GM19372 (cell line): ENCODE measurements at regions not wholly inside any gene's neighbourhood (a gene's known extent, or its start where the extent isn't known, plus 50 kb on each side); places are given as distances from the start of the nearest gene placed in this dataset.
"Not testable (repeated sequence)": the region's sequence is repeated elsewhere in the genome, so short reads cannot be mapped to it uniquely, and the experiment has no call there.

Experiments
- ATAC-seq: cut with Tn5 transposase; IDR thresholded peaks from one replicate; pipeline ENCODE4 v1.9.1; 2021; ENCODE audit warnings: mild to moderate bottlenecking, low read depth, moderate library complexity; ENCODE audit not compliant: unreplicated experiment

DNA sequence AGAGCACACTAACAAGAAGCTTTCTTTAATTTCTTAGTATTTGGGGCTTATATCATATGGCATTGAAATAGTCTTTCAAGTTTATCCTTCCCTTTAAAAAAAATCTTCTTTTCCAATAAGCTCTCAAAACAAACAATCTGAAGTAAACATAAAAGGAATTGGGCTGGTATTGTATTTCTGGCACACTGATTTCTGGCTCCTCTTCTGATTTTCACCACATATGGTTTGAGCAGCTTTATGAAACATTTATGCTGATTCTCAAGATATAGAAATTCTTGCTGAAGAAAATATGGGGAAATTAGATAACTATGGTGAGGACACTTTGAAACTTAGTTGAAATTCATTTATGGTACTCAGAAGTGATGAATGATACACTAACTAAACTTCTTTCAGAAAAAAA is 467.2 kb downstream of the TFAP2B start:
- ATAC-seq: no peak

DNA sequence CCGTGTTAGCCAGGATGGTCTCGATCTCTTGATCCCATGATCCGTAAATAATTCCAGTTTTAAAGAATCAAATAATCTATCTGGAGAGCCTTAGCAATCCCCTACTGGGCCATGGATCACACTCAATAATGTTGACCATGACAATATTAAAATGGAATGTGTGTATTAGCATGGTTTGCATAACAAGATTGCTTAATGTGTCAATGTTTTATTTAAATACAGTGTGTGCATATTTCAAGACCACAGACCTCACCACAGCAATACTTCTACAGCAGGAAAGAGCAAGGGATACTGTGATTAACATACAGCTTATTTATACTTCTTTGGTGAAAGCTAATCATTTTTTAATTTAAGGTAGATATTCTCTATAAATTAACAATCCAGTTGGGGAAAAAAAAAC is 470.4 kb downstream of the TFAP2B start:
- ATAC-seq: no peak

DNA sequence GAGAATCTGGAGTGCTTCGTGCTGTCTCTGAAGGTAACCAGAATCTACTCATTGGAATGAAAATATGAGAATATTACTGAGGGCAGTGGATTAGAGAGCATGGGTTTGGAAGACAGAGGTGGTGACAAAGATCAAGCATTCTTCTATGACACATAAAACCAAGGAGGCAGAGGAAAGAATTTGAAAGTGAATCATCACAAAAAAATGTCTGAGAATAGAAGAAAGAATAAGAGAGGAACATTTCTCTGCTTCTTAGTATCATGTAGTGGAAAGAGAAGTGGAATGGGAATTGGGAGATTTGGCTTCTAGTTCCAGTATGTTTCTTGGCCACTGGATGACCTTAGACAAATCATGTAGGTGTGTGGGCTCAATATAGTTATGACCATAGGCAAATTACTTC is 474.0 kb downstream of the TFAP2B start:
- ATAC-seq: no peak

DNA sequence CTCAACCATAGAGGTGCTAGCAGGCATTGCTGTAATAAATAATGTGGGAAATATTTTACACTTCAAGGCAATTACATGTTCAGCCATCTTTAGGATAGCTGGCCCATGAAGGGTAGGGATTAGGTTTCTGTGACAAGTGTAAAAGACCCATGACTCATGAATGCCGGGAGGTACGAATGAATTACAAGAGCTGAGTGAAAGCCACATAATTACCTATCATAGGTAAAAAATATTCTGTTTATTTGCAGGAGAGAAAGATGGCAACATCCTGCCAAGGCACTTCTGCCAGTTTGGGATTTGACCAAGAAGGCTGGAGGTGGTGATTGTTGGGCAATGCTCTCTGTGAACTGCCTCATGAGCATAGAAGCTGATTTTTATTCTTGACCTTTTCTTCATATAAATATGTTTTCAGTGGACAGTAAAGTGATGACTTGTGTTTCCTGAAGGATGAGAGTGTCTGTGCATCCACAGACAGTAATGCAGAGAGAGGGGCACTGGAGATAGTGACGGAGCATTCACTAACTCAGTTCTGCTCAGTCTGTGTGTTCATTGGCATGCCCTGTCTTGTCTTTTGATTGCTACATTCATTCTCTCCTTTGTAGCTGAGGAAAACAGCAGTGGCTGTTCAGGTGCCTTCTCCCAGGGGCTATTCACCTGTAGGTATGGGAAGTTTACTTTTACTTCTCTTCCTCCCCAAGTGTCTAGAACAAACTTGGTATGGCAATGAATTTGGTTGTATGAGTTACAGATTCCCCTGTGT is 481.1 kb downstream of the TFAP2B start:
- no peak for ATAC-seq

DNA sequence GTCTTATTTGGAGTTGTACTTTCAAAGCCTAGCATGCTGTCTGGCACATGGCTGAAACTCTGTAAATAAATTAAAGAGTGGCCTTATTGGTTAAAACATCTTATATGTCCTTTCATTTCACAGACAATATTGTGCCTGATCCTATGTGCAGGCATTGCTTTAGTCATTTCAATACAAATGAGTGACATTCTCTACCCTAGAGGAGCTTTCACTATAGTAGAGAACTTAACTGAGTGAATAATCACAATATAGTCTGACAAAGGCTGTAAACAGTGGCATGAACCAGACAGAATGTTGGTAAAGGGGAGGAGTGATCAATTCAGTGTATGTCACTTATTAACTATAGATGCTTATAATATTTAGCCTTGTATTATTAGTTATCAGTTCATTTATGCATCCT is 481.8 kb downstream of the TFAP2B start:
- ATAC-seq: no peak

DNA sequence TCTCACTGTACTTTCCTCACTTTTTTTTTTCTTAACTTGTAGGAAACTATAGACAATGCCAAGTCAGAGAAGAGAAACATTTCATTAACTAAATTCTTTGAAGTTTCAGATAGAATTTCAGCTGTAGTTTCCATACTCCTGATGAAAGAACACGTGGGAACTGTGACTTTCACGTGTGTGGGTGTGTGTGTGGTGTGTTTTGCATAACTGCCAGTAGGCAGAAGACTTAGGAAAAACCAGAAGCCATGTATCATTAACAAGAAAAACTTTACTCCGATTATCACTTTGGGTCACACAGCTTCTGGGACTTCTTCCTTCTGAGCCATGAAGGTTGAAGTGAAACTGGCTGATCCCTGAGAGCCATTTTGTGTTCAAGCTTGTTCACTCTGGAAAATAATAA is 483.3 kb downstream of the TFAP2B start:
- ATAC-seq: peak; percentile 59

DNA sequence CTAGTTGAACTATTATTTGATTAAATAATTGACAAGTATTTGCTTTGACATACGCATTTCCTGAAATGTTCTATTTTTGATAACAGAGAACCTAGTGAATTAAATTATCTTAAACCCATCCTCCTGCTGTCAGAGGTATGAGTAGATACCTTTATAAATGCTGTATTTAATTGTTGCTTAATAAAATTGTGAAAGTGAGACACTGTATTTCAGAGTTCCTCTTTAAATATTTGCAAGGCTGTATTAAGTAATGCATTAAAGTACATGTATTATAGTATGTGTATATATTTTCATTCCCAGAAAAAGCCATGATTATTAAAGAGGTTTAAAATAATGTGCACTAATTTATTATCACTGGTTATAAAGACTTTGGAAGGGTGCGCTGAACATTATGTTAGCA is 483.8 kb downstream of the TFAP2B start:
- ATAC-seq: no peak

DNA sequence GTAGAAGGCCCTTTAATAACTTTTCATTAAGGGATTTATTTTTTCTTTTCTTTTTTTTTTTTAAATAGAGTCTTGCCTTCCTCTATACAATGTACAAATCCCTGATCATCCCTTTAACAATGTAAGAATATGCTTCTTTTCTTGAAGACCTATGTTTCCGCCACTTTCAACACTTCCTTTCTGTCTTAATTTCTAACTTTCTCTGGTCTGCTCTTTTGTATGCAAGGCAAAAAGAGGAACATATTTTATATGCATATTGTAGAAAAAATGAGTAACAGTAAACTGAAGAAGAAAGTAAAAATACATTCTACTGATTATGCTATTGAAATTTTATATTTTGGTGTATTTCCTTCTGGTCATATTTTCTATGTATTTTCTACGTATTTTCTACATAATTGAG is 484.7 kb downstream of the TFAP2B start:
- no peak for ATAC-seq

DNA sequence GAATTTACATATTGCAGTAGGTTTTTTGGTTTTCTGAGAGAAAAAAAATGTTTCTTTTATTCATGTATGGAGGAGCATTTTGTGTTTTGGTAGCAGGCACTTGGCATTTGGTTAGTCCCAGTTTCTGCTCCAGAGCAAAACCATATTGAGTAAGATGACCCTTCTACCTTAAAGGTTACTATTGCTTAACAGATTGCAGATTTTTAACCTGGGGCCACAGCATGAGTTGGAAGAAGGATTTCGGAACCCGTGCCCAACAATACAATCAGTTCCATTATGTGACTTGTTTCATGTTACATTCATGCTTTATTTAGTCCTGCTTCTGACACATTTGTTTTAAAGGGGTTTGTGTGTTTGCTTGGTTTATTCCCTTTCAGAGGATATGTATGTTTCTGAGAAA is 496.3 kb downstream of the TFAP2B start:
- no peak for ATAC-seq

DNA sequence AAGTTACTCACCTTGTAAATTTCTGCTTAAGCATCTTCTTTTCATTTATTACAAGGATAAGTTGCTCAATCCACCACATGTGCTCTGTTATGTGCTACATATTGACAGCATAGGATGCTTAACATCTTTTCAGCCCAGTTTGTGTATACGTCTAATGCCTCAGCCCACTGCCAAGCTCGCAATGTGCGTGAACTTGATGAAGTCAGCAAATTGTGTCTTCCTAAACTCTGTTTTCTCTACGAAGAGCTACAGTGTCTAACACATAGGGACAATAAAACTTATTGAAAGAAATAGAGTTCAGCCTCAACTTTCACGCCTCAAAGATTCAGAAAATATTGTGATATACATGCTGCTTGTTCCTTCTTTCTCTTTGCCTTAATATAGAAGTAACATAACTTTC is 500.0 kb downstream of the TFAP2B start:
- ATAC-seq: no peak

DNA sequence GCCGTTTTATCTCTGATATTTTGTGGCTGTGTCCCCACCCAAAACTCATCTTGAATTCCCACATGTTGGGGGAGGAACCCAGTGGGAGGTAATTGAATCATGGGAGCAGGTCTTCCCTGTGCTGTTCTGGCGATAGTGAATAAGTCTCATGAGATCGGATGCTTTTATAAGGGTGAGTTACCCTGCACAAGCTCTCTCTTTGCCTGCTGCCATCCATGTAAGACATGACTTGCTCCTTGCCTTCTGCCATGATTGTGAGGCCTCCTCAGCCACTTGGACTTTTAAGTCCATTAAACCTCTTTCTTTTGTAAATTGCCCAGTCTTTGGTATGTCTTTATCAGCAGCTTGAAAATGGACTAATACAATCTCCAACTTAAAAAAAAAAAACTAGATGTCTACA is 502.8 kb downstream of the TFAP2B start:
- not testable (repeated sequence) for ATAC-seq

DNA sequence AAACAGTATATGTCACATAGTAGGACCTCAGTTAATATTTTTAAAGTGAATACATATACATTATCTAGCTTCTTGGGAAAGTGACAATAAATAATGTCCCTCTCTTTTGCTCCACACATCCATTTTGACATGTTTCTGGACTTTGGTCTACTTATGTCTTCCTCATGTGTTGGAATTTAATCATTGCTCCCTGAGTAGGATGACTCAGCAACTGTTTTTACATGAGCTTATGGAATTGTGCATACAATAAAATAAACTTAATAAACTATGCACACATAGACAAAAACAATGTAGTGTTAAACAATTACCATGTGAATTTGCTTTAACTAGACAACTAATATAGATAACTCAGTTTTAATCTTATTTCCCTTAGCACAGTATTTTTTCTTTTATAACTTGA is 503.8 kb downstream of the TFAP2B start:
- ATAC-seq: no peak

DNA sequence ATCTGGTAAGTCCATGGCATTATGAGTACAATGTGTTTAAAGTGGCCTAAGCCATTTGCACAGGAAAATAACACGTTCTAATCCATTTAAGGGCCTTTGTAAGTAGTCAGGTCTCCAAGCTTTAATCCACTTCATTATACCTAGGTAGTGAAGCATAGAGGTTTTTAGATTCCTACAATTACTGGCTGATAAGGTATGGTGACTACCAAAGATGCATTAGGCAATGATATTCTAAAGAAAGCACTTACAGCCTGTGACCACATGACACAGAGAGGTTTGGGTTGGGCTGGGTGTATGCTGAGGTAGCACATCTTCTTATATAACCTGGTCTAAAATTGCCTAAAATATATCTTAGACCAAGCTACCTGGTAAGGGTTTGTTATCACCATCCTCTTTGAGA is 504.4 kb downstream of the TFAP2B start:
- ATAC-seq: no peak

DNA sequence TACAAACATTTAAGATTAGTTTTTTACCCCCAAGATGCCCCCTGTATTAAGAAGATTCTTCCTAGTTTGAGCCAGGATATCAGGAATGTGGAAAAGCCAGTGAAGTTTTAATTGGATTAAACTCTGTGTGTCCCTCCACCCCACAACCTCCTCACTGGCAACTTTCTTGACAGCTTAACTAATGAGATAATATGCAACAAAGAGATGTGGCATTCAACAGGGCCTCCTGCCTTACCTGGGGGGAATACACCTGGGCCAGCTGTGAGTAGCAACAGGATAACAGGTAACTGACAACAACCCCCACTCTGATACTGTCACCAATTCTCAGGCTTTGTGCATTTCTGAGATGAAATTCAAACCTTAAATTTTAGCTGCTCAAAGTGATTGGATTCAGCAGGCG is 512.3 kb downstream of the TFAP2B start:
- no peak for ATAC-seq

DNA sequence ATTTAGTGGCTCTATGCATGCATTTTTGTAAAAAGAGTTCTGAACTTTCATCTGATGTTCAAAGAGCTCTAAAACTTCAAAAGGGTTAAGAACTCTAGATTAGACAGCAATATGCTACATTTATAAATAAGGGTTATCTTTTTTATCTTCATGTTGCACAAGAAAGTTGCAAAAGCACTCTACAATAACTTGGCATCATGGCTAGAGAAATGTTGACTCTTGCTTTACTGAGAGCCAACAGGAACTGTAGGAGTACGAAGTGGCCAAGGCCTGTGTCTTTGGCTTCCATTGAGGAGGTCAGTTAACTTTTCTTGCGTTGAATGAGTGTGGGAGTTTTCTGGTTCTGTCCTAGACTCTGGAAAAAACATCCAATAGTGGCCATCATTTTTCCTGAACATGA is 516.9 kb downstream of the TFAP2B start:
- ATAC-seq: no peak

DNA sequence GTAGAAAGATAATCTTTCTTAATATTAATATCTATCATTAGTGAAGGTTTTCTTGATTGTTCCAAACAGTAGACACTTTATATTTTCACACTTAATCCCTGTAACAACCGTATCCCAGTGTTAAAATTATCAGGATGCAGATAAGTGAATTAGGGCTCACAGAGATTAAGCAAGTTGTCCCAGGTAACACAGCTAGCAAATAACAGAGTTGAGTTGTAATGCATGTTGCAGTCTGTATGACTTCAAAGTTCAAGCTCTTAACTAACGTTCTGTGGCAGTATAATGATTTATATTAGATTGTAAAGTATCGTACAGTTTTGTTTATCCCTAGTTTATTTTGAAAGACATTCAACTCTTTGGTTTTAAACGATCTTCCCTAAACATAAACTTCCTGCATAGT is 517.5 kb downstream of the TFAP2B start:
- ATAC-seq: no peak

DNA sequence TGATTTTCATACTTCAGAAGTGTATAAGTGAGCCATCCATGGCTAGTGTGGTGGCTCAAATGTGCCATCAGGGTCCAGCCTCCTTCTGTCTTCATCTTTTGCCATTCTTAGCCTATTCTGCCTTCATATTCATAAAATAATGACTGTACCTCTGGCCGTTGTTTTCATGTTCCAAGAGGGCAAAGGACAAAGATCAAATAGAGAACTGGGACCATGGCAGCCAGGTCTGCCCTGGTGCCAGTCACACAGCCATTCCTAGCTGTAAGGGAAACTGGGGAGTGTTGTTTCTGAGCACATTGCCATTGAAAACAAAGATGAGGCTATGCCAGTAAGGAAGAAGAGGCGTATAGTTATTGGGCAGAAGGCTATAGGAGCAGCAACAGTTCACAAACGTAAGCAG is 518.6 kb downstream of the TFAP2B start:
- ATAC-seq: no peak

DNA sequence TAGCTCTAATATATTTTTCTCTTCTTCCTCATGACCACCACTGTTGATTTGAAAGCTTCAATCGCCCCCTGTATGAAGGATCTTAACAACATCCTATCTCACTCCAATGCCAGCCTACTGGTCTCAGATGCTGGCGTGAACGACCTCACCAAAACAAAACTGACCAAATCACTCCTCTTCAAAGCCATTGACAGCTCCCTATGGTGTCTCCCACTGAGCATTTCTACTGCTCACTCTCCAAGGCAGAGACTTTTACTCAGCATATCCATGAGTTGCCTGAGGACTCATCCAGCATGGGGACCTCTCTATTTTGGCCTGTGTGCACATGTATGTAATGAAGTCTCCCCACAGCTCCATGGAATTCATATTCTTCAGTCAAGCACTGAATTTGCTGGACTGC is 520.4 kb downstream of the TFAP2B start:
- ATAC-seq: no peak

DNA sequence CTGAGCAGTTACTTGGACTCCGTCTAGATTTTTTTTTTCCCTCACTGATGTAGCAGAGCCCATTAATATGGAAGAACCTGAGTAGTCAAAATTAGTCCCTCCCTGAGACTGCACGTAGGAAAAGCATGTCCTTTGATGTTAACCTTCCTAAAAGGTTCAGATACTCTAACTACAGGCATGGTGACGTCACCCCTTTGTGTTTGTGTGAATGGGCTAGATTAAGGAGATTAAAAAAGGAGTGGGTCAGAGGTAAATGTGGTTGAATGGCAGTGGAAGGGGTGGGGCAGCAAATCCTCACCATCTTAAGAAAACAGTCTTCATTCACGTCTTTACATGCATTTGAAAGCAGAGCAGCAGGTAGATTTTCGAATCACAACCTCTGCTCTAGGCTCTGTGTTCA is 521.1 kb downstream of the TFAP2B start:
- no peak for ATAC-seq

DNA sequence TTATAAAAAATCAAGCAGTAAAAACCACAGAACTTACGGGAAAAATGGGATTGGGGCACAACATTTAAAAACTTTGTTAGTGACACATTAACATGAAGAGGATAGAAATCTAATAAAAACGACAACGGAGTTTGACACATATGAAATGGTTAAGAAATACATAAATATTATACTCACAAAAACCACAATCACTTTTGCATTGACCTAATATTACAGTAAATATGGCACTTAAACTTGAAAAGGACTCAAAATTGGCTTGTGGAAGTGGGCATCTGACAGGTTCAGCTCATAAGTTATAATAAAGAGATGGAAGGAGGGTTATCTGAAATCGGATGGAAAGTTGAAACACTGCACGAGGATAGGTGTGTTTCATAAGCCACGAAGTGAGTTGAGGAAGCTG is 523.7 kb downstream of the TFAP2B start:
- no peak for ATAC-seq

DNA sequence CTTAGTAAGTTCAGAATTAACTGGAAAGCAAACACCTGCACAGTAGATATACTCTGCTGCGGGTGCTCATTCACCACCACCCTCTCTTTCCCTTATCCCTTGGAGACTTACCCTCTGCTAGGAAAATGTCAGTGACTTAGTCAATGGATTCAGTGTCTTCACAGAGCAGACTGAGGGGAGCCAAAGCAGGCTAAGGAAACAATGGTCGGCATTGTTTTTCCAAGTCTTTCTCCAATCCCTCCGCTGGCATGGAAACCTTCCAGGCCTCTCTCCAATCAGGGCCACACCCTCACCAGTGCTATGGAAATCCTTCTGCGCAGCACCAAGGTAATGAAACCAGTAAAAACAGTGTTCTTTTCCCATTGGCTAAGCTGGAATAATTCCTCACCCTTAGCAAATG is 531.2 kb downstream of the TFAP2B start:
- no peak for ATAC-seq

DNA sequence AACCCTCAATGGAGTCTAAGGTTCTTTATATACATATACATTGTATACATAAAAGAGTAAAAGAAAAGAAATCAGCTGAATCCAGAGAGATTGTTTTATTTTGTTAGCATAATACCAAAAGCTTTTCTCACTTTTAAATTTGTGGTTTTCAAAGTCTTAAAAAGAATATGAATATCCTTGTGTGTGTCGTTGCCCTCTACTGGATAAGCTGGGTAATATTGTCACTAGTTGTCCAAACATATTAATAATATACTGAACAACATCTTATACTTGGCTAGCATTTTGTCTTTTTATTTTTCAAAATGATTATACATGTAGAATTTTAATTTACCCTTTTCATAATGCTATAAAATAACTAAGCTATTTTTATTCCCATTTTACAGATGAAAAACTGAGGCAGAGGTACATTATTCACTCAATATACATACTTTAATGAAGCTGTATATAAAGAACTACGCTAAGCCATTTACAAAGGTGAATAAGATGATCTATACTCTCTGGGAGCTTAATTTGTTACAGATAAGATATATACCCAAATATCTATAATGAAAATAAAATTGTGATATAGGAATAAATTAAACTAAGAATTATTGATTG is 531.7 kb downstream of the TFAP2B start:
- ATAC-seq: no peak
